ENCODE measurements at regions not wholly inside any gene's neighbourhood (a gene's known extent, or its start where the extent isn't known, plus 50 kb on each side); places are given as distances from the start of the nearest gene placed in this dataset.

GRCh38 chr13:27868641-27869435, 51.0 kb upstream of the PDX1 start:
- Histone ChIP-seq H3K27ac (replicated peaks) (no peak overlapping the region), H3K36me3 (no peaks in the 10 kb centered on the region), H3K4me1 (no peaks in the 10 kb centered on the region), H3K9me3 (replicated peaks) (no peaks in the 10 kb centered on the region), H3K27me3 (ENCODE audit: low read depth) (peaks cover 88% of the 10 kb centered on the region), H3K4me3 (no peak overlapping the region)
- no peak for DNase-seq
- intact Hi-C loops (cut with micrococcal nuclease): no loop called here
- TF ChIP-seq CTCF (IDR thresholded peaks at IDR 0.05; ENCODE audit: borderline replicate concordance): peak; percentile 43

- intact Hi-C loops (cut with micrococcal nuclease): no loop called here
- H3K4me3 ChIP-seq: no peak overlapping the region
- no peaks in the 10 kb centered on the region for H3K36me3 ChIP-seq
- peaks cover 87% of the 10 kb centered on the region for H3K27me3 ChIP-seq (ENCODE audit: low read depth)
- H3K9me3 ChIP-seq (replicated peaks): no peaks in the 10 kb centered on the region
- TF ChIP-seq CTCF (IDR thresholded peaks at IDR 0.05; ENCODE audit: borderline replicate concordance): no peak
- H3K4me1 ChIP-seq: no peaks in the 10 kb centered on the region
- no peak overlapping the region for H3K27ac ChIP-seq (replicated peaks)
- no peak for DNase-seq
Observed at GRCh38 chr13:27869436-27870095, 50.2 kb upstream of the PDX1 start.

Measured in left ventricle myocardium inferior (tissue), 1 donor.